ENCODE measurements at regions not wholly inside any gene's neighbourhood (a gene's known extent, or its start where the extent isn't known, plus 50 kb on each side); places are given as distances from the start of the nearest gene placed in this dataset.

DNA sequence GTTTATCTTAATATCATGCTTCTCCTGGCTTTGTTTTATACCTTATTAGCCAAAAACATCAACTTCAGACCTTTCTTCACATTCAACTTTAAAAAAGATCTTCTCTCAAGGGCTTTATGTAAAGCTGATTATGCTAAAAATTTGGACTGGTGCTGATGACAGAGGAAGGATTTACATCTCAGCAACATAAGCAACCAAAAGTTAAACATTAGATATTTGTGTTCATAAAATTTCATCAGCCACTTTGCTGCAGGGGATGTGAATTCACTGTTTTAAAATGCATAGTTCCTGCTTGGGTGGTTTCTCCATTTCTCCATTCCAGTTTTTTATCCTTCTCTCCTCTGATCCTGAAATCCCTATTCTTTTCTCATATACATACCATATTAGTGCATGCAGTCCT, 398.6 kb upstream of the DDI1 start:
- TF ChIP-seq EP300 (IDR thresholded peaks at IDR 0.05) (no peak), POLR2AphosphoS5 (IDR thresholded peaks at IDR 0.05) (no peak)
- TF ChIP-seq, protein P1, sequence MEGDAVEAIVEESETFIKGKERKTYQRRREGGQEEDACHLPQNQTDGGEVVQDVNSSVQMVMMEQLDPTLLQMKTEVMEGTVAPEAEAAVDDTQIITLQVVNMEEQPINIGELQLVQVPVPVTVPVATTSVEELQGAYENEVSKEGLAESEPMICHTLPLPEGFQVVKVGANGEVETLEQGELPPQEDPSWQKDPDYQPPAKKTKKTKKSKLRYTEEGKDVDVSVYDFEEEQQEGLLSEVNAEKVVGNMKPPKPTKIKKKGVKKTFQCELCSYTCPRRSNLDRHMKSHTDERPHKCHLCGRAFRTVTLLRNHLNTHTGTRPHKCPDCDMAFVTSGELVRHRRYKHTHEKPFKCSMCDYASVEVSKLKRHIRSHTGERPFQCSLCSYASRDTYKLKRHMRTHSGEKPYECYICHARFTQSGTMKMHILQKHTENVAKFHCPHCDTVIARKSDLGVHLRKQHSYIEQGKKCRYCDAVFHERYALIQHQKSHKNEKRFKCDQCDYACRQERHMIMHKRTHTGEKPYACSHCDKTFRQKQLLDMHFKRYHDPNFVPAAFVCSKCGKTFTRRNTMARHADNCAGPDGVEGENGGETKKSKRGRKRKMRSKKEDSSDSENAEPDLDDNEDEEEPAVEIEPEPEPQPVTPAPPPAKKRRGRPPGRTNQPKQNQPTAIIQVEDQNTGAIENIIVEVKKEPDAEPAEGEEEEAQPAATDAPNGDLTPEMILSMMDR (IDR thresholded peaks at IDR 0.05) = no peak
